IPS-15b (cell line): ENCODE measurements at regions not wholly inside any gene's neighbourhood (a gene's known extent, or its start where the extent isn't known, plus 50 kb on each side); places are given as distances from the start of the nearest gene placed in this dataset.
"Not testable (repeated sequence)": the region's sequence is repeated elsewhere in the genome, so short reads cannot be mapped to it uniquely, and the experiment has no call there.

Source experiments
- H3K27me3 ChIP-seq: one replicate; pipeline ENCODE4 v1.6.1; 2013; ENCODE audit warnings: low read length; ENCODE audit not compliant: control insufficient read depth, insufficient read depth
- H3K36me3 ChIP-seq: one replicate; pipeline ENCODE4 v1.6.1; 2013; ENCODE audit warnings: low read length; ENCODE audit not compliant: control insufficient read depth, insufficient read depth
- H3K4me1 ChIP-seq: one replicate; pipeline ENCODE4 v1.6.1; 2013; ENCODE audit warnings: mild to moderate bottlenecking, low read length; ENCODE audit not compliant: control insufficient read depth, insufficient read depth
- H3K4me3 ChIP-seq: one replicate; pipeline ENCODE4 v1.5.1; 2013; ENCODE audit warnings: low read depth, low read length
- H3K9ac ChIP-seq: one replicate; pipeline ENCODE4 v1.6.1; 2013; ENCODE audit warnings: low read depth, mild to moderate bottlenecking, low read length
- H3K9me3 ChIP-seq: one replicate; pipeline ENCODE4 v1.6.1; 2013; ENCODE audit warnings: mild to moderate bottlenecking, low read length; ENCODE audit not compliant: control insufficient read depth, insufficient read depth

DNA sequence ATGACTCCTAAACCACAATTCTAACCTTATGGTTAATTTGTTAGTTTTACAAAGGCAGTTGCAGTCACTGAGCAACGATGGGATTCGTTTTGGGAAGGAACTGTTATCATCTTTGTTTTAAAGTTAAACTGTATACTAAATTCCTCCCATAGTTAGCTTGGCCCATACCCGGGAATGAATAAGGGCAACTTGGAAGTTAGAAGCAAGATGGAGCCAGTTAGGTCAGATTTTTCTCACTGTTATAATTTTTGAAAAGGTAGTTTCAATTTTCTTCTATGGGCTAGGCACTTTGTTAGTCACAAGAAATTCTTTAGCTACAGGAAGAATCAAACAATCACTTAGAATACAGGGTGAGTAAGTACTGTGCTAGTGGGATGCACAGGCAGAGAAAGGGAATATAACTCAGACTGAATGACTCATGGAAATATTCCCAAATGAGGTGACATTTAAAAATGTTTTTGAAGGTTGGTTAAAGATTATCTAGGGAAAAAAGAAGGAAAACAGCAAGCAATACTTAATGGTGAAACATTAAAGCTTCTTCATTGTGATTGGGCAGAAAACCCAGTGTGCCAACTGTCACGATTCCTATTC, 153.6 kb downstream of the MAGEB17 start:
- H3K27me3 ChIP-seq, result no peaks in the 10 kb centered on the region
- peaks cover 2% of the 10 kb centered on the region for H3K36me3 ChIP-seq
- H3K4me3 ChIP-seq, result no peak overlapping the region
- peaks cover 6% of the 10 kb centered on the region for H3K9me3 ChIP-seq
- H3K9ac ChIP-seq, result no peak overlapping the region
- H3K4me1 ChIP-seq, result peaks cover 4% of the 10 kb centered on the region

DNA sequence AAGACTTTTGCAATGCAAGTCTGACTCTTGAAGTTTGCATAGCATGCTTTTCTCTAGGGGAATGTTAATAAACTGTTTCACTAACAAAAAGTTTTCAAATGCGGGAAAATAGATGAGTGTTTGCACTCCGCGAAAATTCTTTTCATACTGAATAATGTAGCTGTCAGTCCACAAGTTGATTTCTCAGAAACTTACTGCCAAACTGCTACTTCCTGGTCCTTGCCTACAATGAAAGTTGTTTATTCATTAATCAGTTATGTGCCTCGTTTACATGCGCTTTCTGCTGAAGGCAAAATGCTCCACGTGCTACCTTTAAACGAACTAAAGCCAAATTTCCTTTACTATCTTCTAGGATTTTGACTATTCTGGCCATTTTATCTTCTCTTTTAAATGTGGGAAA, 166.2 kb downstream of the MAGEB17 start:
- no peak overlapping the region for H3K9ac ChIP-seq
- no peaks in the 10 kb centered on the region for H3K36me3 ChIP-seq
- H3K4me1 ChIP-seq, result no peaks in the 10 kb centered on the region
- no peak overlapping the region for H3K4me3 ChIP-seq
- no peaks in the 10 kb centered on the region for H3K9me3 ChIP-seq
- no peaks in the 10 kb centered on the region for H3K27me3 ChIP-seq

DNA sequence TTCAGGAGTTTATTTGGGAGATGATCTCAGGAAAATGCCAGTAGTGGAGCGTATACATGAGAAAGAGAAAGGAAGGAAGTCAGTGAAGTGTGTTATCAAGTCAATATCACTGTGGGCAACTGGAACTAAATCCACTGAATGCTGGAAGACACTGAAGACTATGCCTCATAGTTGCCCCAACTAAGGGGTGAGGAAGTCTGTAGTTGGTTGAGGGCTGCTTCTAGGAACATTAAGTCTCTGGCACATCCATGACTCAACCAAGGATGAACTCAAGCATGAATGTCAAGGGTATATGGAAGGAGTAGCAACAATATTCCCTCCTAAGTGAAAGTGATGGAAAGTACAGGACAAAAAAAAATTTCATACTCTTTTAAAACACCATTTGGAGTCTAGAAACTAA, 167.9 kb downstream of the MAGEB17 start:
- Histone ChIP-seq H3K36me3 (no peaks in the 10 kb centered on the region), H3K4me1 (no peaks in the 10 kb centered on the region), H3K27me3 (no peaks in the 10 kb centered on the region), H3K4me3 (no peak overlapping the region), H3K9me3 (no peaks in the 10 kb centered on the region), H3K9ac (no peak overlapping the region)

GRCh38 chrX:16347968-16348670, 180.8 kb downstream of the MAGEB17 start:
- H3K27me3 ChIP-seq, result no peaks in the 10 kb centered on the region
- H3K4me3 ChIP-seq, result no peak overlapping the region
- H3K4me1 ChIP-seq, result no peaks in the 10 kb centered on the region
- H3K9me3 ChIP-seq, result no peaks in the 10 kb centered on the region
- no peak overlapping the region for H3K9ac ChIP-seq
- no peaks in the 10 kb centered on the region for H3K36me3 ChIP-seq

GRCh38 chrX:16357902-16358301, 190.6 kb downstream of the MAGEB17 start:
- H3K9ac ChIP-seq, result no peak overlapping the region
- no peaks in the 10 kb centered on the region for H3K27me3 ChIP-seq
- peaks cover 3% of the 10 kb centered on the region for H3K36me3 ChIP-seq
- H3K9me3 ChIP-seq, result no peaks in the 10 kb centered on the region
- H3K4me3 ChIP-seq, result no peak overlapping the region
- no peaks in the 10 kb centered on the region for H3K4me1 ChIP-seq

GRCh38 chrX:16360056-16360455, 192.8 kb downstream of the MAGEB17 start:
- H3K4me3 ChIP-seq, H3K36me3 ChIP-seq: not testable (repeated sequence)

DNA sequence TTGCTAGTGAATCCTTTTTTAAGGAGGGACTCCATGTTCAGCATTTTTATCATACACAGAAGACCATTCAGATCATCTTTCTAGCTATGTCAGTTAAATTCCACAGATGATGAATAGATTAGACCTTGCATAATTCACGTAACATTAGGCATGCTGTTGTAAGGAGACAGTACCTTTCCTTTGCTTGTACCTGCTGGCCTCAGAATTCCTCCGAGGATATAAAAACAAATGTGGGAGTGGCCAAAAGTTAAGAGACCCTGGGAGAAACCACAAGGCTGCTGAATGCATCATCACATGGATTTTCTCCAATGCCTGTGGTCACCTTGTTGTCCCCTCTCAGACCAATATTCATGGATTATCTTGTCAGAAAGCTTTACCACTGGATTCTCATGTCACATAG, 201.4 kb downstream of the MAGEB17 start:
- Histone ChIP-seq H3K36me3 (no peaks in the 10 kb centered on the region), H3K27me3 (no peaks in the 10 kb centered on the region), H3K9me3 (no peaks in the 10 kb centered on the region), H3K4me1 (no peaks in the 10 kb centered on the region), H3K4me3 (no peak overlapping the region), H3K9ac (no peak overlapping the region)

More at GRCh38 chrX:16360056-16360455, 192.8 kb downstream of the MAGEB17 start:
- H3K9ac ChIP-seq, H3K4me1 ChIP-seq, H3K27me3 ChIP-seq, H3K9me3 ChIP-seq: not testable (repeated sequence)

GRCh38 chrX:16376056-16376455, 208.8 kb downstream of the MAGEB17 start:
- Histone ChIP-seq H3K36me3 (no peaks in the 10 kb centered on the region), H3K27me3 (no peaks in the 10 kb centered on the region), H3K4me3 (no peak overlapping the region), H3K9me3 (no peaks in the 10 kb centered on the region), H3K4me1 (no peaks in the 10 kb centered on the region), H3K9ac (no peak overlapping the region)

DNA sequence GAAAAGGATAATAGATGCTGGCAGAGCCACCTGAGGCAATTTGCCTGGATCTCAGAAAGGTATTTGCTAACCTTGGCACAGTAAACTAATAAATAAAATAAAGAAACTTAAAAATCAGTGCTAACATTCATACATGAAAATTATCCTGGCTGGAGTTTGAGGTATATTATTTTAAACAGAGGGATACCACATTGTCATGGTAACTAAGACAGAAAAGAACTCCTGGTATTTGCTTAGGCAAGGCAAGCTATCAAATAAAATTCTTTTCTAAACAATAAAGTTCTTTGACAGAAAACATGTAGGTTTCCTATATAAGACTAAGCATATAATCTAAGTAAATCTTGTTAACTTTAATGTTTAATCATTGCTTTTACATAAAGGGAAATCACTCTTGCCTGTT, 218.8 kb downstream of the MAGEB17 start:
- no peak overlapping the region for H3K4me3 ChIP-seq

DNA sequence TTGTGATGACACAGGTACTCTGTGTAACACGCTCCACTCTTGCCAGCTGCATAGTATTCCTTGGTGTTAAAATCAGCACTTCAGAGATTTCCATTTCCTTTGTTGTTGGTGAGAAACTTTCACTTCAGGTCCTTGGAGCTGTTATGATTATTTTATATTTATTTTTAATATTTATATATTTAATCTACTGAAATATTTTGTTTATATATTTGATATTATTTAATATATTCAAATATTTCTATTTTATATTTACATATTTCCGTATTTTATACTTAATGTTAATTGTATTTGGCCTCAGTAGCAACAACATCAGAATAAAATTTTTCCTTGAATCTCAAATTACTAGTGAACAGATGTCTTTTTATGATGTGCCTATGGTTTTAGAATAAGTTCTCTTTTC, 225.3 kb downstream of the MAGEB17 start:
- Histone ChIP-seq H3K4me3 (no peak overlapping the region), H3K9me3 (no peaks in the 10 kb centered on the region), H3K36me3 (no peaks in the 10 kb centered on the region), H3K9ac (no peak overlapping the region), H3K27me3 (no peaks in the 10 kb centered on the region), H3K4me1 (peaks cover 11% of the 10 kb centered on the region)

More for the DNA sequence above, 218.8 kb downstream of the MAGEB17 start:
- H3K27me3 ChIP-seq, result no peaks in the 10 kb centered on the region
- peaks cover 14% of the 10 kb centered on the region for H3K4me1 ChIP-seq
- no peaks in the 10 kb centered on the region for H3K9me3 ChIP-seq
- H3K36me3 ChIP-seq, result no peaks in the 10 kb centered on the region
- no peak overlapping the region for H3K9ac ChIP-seq

- Histone ChIP-seq H3K4me1 (peaks cover 8% of the 10 kb centered on the region), H3K9me3 (no peaks in the 10 kb centered on the region), H3K27me3 (no peaks in the 10 kb centered on the region)
Observed at GRCh38 chrX:16394290-16394689, 227.0 kb downstream of the MAGEB17 start.

GRCh38 chrX:16403808-16404207, 236.5 kb downstream of the MAGEB17 start:
- Histone ChIP-seq H3K9me3 (no peaks in the 10 kb centered on the region), H3K9ac (no peak overlapping the region), H3K4me1 (peaks cover 3% of the 10 kb centered on the region), H3K27me3 (no peaks in the 10 kb centered on the region), H3K4me3 (no peak overlapping the region), H3K36me3 (no peaks in the 10 kb centered on the region)

More at GRCh38 chrX:16394290-16394689, 227.0 kb downstream of the MAGEB17 start:
- Histone ChIP-seq H3K36me3 (no peaks in the 10 kb centered on the region), H3K4me3 (no peak overlapping the region), H3K9ac (no peak overlapping the region)
